ENCODE measurements at regions not wholly inside any gene's neighbourhood (a gene's known extent, or its start where the extent isn't known, plus 50 kb on each side); places are given as distances from the start of the nearest gene placed in this dataset.

DNA sequence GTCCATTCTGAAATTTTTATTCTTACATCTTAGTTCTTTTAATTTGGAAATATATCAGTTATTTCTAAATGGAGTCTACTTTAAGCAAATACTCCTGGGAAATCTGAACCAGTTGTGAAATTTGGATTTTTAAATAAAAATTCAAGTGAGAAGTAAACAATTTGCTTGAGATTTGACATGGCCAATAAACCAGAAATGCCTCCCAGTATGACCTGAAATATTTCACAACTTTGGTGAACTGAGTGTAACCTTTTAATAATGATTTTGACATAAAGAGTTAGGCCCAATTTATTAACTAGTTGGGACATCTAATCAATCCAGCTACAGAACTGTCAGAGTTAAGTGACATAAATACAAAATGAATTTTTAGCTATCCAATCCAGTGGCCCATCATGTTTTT lies 192.0 kb downstream of the ZC3H11B start:
- ChIA-PET CTCF (no interaction called here), RAD21 (ENCODE audit: low non-redundant PET in 1 of 2, low total read pairs in 2 of 2, uncharacterized antibody in 2 of 2, unreplicated experiment in 2 of 2) (no interaction called here), POLR2A (no interaction called here)
- H3K9me2 ChIP-seq (ENCODE audit: insufficient read depth) = no peaks in the 10 kb centered on the region
- ATAC-seq = no peak
- H4K20me1 ChIP-seq (ENCODE audit: insufficient read depth) = no peaks in the 10 kb centered on the region
- H3K27me3 ChIP-seq (ENCODE audit: insufficient read depth, low read length) = no peaks in the 10 kb centered on the region
- H3K4me2 ChIP-seq (ENCODE audit: low read length) = no peak overlapping the region
- no peaks in the 10 kb centered on the region for H3K36me3 ChIP-seq (ENCODE audit: control insufficient read depth in 1 of 2, insufficient read depth in 2 of 2, low read length in 2 of 2)
- no peaks in the 10 kb centered on the region for H3K9me3 ChIP-seq (ENCODE audit: control insufficient read depth in 1 of 2, insufficient read depth in 1 of 2, low read depth in 1 of 2, low read length in 2 of 2)
- H3K4me3 ChIP-seq (replicated peaks in 1 of 2; ENCODE audit: low read depth in 1 of 2, low read length in 2 of 2) = no peak overlapping the region
- intact Hi-C loops (cut with micrococcal nuclease) = no loop called here
- BruUV-seq (replicated peaks) = no TSS peak
- H3K27ac ChIP-seq (ENCODE audit: low read depth, low read length) = no peak overlapping the region
- H3K4me1 ChIP-seq (ENCODE audit: control insufficient read depth in 1 of 2, insufficient read depth in 2 of 2, low read length in 2 of 2) = no peaks in the 10 kb centered on the region
- H2AFZ ChIP-seq (ENCODE audit: low read depth, low read length, poor library complexity, severe bottlenecking) = no peak overlapping the region
- no peak overlapping the region for H3K9ac ChIP-seq (ENCODE audit: low read length)
- no peaks in the 10 kb centered on the region for H3K79me2 ChIP-seq (ENCODE audit: insufficient read depth, low read length)
- TF ChIP-seq ZNF274 (IDR thresholded peaks at IDR 0.05; ENCODE audit: low read depth, low read length) = no peak
- TF ChIP-seq SIN3A (IDR thresholded peaks at IDR 0.05; ENCODE audit: low read depth) = no peak
- TF ChIP-seq TCF7L2 (IDR thresholded peaks at IDR 0.05; ENCODE audit: borderline replicate concordance, extremely low read depth, insufficient read depth, insufficient read length) = no peak
- TF ChIP-seq JUND (IDR thresholded peaks at IDR 0.05) = no peak
- TF ChIP-seq CBX3 (IDR thresholded peaks at IDR 0.05; ENCODE audit: low read depth) = no peak
- TF ChIP-seq ZFX (IDR thresholded peaks at IDR 0.05) = no peak
- TF ChIP-seq SP1 (IDR thresholded peaks at IDR 0.05; ENCODE audit: low read depth) = no peak
- no peak for TF ChIP-seq EZH2phosphoT487 (IDR thresholded peaks at IDR 0.05; ENCODE audit: borderline replicate concordance)
- TF ChIP-seq YY1 (IDR thresholded peaks at IDR 0.05; ENCODE audit: extremely low read depth, insufficient replicate concordance, low read depth, low read length) = no peak
- TF ChIP-seq REST (IDR thresholded peaks at IDR 0.05; ENCODE audit: low read depth) = no peak
- no peak for TF ChIP-seq MAX (IDR thresholded peaks at IDR 0.05)
- TF ChIP-seq POLR2A (IDR thresholded peaks at IDR 0.05; ENCODE audit: borderline replicate concordance, extremely low read depth, insufficient read depth, insufficient read length) = no peak
- TF ChIP-seq, protein P1, sequence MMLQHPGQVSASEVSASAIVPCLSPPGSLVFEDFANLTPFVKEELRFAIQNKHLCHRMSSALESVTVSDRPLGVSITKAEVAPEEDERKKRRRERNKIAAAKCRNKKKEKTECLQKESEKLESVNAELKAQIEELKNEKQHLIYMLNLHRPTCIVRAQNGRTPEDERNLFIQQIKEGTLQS (IDR thresholded peaks at IDR 0.05) = no peak
- TF ChIP-seq, protein P2, sequence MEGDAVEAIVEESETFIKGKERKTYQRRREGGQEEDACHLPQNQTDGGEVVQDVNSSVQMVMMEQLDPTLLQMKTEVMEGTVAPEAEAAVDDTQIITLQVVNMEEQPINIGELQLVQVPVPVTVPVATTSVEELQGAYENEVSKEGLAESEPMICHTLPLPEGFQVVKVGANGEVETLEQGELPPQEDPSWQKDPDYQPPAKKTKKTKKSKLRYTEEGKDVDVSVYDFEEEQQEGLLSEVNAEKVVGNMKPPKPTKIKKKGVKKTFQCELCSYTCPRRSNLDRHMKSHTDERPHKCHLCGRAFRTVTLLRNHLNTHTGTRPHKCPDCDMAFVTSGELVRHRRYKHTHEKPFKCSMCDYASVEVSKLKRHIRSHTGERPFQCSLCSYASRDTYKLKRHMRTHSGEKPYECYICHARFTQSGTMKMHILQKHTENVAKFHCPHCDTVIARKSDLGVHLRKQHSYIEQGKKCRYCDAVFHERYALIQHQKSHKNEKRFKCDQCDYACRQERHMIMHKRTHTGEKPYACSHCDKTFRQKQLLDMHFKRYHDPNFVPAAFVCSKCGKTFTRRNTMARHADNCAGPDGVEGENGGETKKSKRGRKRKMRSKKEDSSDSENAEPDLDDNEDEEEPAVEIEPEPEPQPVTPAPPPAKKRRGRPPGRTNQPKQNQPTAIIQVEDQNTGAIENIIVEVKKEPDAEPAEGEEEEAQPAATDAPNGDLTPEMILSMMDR (IDR thresholded peaks at IDR 0.05 in 2 of 3, conservative IDR thresholded peaks at IDR 0.05 in 1 of 3; ENCODE audit: borderline replicate concordance in 1 of 3, insufficient read depth in 1 of 3, low read depth in 2 of 3, low read length in 2 of 3) = no peak
- TF ChIP-seq ELF1 (IDR thresholded peaks at IDR 0.05; ENCODE audit: borderline replicate concordance, low read depth) = no peak
- DNase-seq (ENCODE audit: low read depth, low spot score) = no peak

Measured in HCT116 (cell line).